Prostate gland (tissue), 2 donors: ENCODE measurements at regions not wholly inside any gene's neighbourhood (a gene's known extent, or its start where the extent isn't known, plus 50 kb on each side); places are given as distances from the start of the nearest gene placed in this dataset.

Source experiments
- DNase-seq: peaks from one replicate; pipeline ENCODE4 v3.0.0-alpha.2; 2019; ENCODE audit warnings: low spot score
- H3K27ac ChIP-seq, 2 donors: fragments of 200-600 bp; sonication (generic); 2 replicates each; pipeline ENCODE4 v1.5.1; 2017 to 2019
- H3K27me3 ChIP-seq: fragments of 200-600 bp; sonication (generic); replicated peaks from 2 replicates; pipeline ENCODE4 v1.5.1; 2019; ENCODE audit not compliant: insufficient read depth
- H3K36me3 ChIP-seq, 2 donors: fragments of 200-600 bp; sonication (generic); 1 replicate in 1 of 2; 2 replicates in 1 of 2; pipeline versions ENCODE4 v1.5.1 to v1.8.1; 2017 to 2019
- H3K4me1 ChIP-seq: fragments of 200-600 bp; sonication (generic); replicated peaks from 2 replicates; pipeline ENCODE4 v1.5.1; 2019
- H3K4me3 ChIP-seq, 2 donors: fragments of 200-600 bp; sonication (generic); 2 replicates each; pipeline ENCODE4 v1.5.1; 2017 to 2019
- H3K9me3 ChIP-seq: fragments of 200-600 bp; sonication (generic); 2 replicates; pipeline ENCODE4 v1.5.1; 2017
- CTCF ChIP-seq, 4 experiments: fragments of 200-600 bp in 2 of 4; fragments of 450-650 bp in 2 of 4; sonication (generic) in 2 of 4; IDR thresholded peaks; 1 replicate in 3 of 4; 2 replicates in 1 of 4; pipeline ENCODE4 v1.5.1; 2016 to 2019; ENCODE audit warnings: antibody characterized with exemption in 4 of 4, mild to moderate bottlenecking in 2 of 4, moderate library complexity in 2 of 4
- POLR2A ChIP-seq: fragments of 450-650 bp; IDR thresholded peaks from one replicate; pipeline ENCODE4 v1.6.1; 2016; ENCODE audit warnings: antibody characterized with exemption, mild to moderate bottlenecking
- POLR2AphosphoS5 ChIP-seq: sonication (generic); formaldehyde crosslinking; IDR thresholded peaks from one replicate; pipeline ENCODE4 v1.6.1; 2017; ENCODE audit warnings: antibody characterized with exemption
- WGBS: methylation state at CpG from one replicate; pipeline ENCODE4 v1.1.5; 2018; 5-methylcytosine and 5-hydroxymethylcytosine counted together
- intact Hi-C: fragments of 100-400 bp; cut with DNase I; formaldehyde crosslinking; loops from one replicate; pipeline ENCODE4 v1.14.2; 2022

GRCh38 chr4:38430841-38431240 lies 233.2 kb upstream of the KLF3 start:
- intact Hi-C loops, result no loop called here

GRCh38 chr4:38442073-38442788 lies 221.8 kb upstream of the KLF3 start:
- DNase-seq, result no peak
- H3K9me3 ChIP-seq, result no peaks in the 10 kb centered on the region
- no peak overlapping the region for H3K27ac ChIP-seq
- 88% methylated on average over 5 of the region's 5 CpGs for WGBS
- TF ChIP-seq POLR2A (no peak), POLR2AphosphoS5 (no peak), CTCF (IDR thresholded peaks at IDR 0.05) (no peak)
- intact Hi-C loops, result no loop called here
- H3K4me1 ChIP-seq, result no peaks in the 10 kb centered on the region
- H3K4me3 ChIP-seq, result no peak overlapping the region
- no peaks in the 10 kb centered on the region for H3K27me3 ChIP-seq
- no peaks in the 10 kb centered on the region for H3K36me3 ChIP-seq

More at GRCh38 chr4:38430841-38431240, 233.2 kb upstream of the KLF3 start:
- no peak for DNase-seq
- TF ChIP-seq POLR2AphosphoS5, result no peak
- no peak for TF ChIP-seq CTCF (IDR thresholded peaks at IDR 0.05)
- no peak for TF ChIP-seq POLR2A
- H3K9me3 ChIP-seq, result no peaks in the 10 kb centered on the region
- WGBS, result 96% methylated on average over 2 of the region's 2 CpGs
- no peaks in the 10 kb centered on the region for H3K4me1 ChIP-seq
- H3K27me3 ChIP-seq, result no peaks in the 10 kb centered on the region
- no peaks in the 10 kb centered on the region for H3K36me3 ChIP-seq
- no peak overlapping the region for H3K27ac ChIP-seq
- H3K4me3 ChIP-seq, result no peak overlapping the region

- WGBS, result 77% methylated on average over 7 of the region's 7 CpGs
- no peak overlapping the region for H3K27ac ChIP-seq
- no peaks in the 10 kb centered on the region for H3K27me3 ChIP-seq
- no peak for DNase-seq
- H3K4me3 ChIP-seq, result no peak overlapping the region
- TF ChIP-seq POLR2AphosphoS5, result no peak
- no peak for TF ChIP-seq POLR2A
- TF ChIP-seq CTCF (IDR thresholded peaks at IDR 0.05), result no peak
- no peaks in the 10 kb centered on the region for H3K4me1 ChIP-seq
- intact Hi-C loops, result no loop called here
- H3K36me3 ChIP-seq, result no peaks in the 10 kb centered on the region
- no peaks in the 10 kb centered on the region for H3K9me3 ChIP-seq
Measured at GRCh38 chr4:38449506-38450174, 214.4 kb upstream of the KLF3 start.

GRCh38 chr4:38452009-38452408 lies 212.0 kb upstream of the KLF3 start:
- no peaks in the 10 kb centered on the region for H3K4me1 ChIP-seq
- no peaks in the 10 kb centered on the region for H3K9me3 ChIP-seq
- TF ChIP-seq POLR2AphosphoS5 (no peak), CTCF (IDR thresholded peaks at IDR 0.05) (no peak), POLR2A (no peak)
- H3K27me3 ChIP-seq, result no peaks in the 10 kb centered on the region
- intact Hi-C loops, result no loop called here
- no peaks in the 10 kb centered on the region for H3K36me3 ChIP-seq
- H3K4me3 ChIP-seq, result no peak overlapping the region
- no peak for DNase-seq
- H3K27ac ChIP-seq, result no peak overlapping the region

GRCh38 chr4:38452542-38452941 lies 211.5 kb upstream of the KLF3 start:
- 44% methylated on average over 3 of the region's 3 CpGs for WGBS
- no peaks in the 10 kb centered on the region for H3K4me1 ChIP-seq
- no peak for TF ChIP-seq POLR2A
- no peak for TF ChIP-seq POLR2AphosphoS5
- H3K4me3 ChIP-seq, result no peak overlapping the region
- no peaks in the 10 kb centered on the region for H3K36me3 ChIP-seq
- no peak for DNase-seq
- H3K9me3 ChIP-seq, result no peaks in the 10 kb centered on the region
- no peak overlapping the region for H3K27ac ChIP-seq
- intact Hi-C loops, result no loop called here
- no peaks in the 10 kb centered on the region for H3K27me3 ChIP-seq
